Ishikawa (cell line): ENCODE measurements at regions not wholly inside any gene's neighbourhood (a gene's known extent, or its start where the extent isn't known, plus 50 kb on each side); places are given as distances from the start of the nearest gene placed in this dataset.

Experiments used
- CEBPB ChIP-seq: IDR thresholded peaks from 2 replicates; pipeline ENCODE4 v1.6.1; 2012
- CREB1 ChIP-seq: IDR thresholded peaks from 2 replicates; pipeline ENCODE4 v1.6.1; 2012; ENCODE audit warnings: low read depth
- EGR1 ChIP-seq: IDR thresholded peaks from 2 replicates; pipeline ENCODE4 v1.6.1; 2012
- EP300 ChIP-seq: IDR thresholded peaks from 2 replicates; pipeline ENCODE4 v1.6.1; 2012; ENCODE audit warnings: borderline replicate concordance
- FOXM1 ChIP-seq: IDR thresholded peaks from 2 replicates; pipeline ENCODE4 v1.6.1; 2012; ENCODE audit warnings: low read depth, borderline replicate concordance
- NFIC ChIP-seq: IDR thresholded peaks from 2 replicates; pipeline ENCODE4 v1.6.1; 2012
- RAD21 ChIP-seq: IDR thresholded peaks from 2 replicates; pipeline ENCODE4 v1.6.1; 2012; ENCODE audit warnings: low read depth
- TAF1 ChIP-seq: IDR thresholded peaks from 2 replicates; pipeline ENCODE4 v1.6.1; 2012; ENCODE audit warnings: low read depth, mild to moderate bottlenecking
- TCF12 ChIP-seq: IDR thresholded peaks from 2 replicates; pipeline ENCODE4 v1.6.1; 2012; ENCODE audit warnings: low read depth
- TEAD4 ChIP-seq: IDR thresholded peaks from 2 replicates; pipeline ENCODE4 v1.6.1; 2012
- YY1 ChIP-seq: IDR thresholded peaks from 2 replicates; pipeline ENCODE4 v1.6.1; 2012; ENCODE audit warnings: low read depth
- ZBTB7A ChIP-seq: IDR thresholded peaks from 2 replicates; pipeline ENCODE4 v1.6.1; 2012; ENCODE audit warnings: low read depth
- TF ChIP-seq, protein P1 (sequence below): IDR thresholded peaks from 2 replicates; pipeline ENCODE4 v1.6.1; 2012
- TF ChIP-seq, protein P2 (sequence below): IDR thresholded peaks from 2 replicates; pipeline ENCODE4 v1.6.1; 2012; ENCODE audit warnings: low read depth, mild to moderate bottlenecking
- TF ChIP-seq, protein P3 (sequence below): IDR thresholded peaks from 2 replicates; pipeline ENCODE4 v1.6.1; 2012

DNA sequence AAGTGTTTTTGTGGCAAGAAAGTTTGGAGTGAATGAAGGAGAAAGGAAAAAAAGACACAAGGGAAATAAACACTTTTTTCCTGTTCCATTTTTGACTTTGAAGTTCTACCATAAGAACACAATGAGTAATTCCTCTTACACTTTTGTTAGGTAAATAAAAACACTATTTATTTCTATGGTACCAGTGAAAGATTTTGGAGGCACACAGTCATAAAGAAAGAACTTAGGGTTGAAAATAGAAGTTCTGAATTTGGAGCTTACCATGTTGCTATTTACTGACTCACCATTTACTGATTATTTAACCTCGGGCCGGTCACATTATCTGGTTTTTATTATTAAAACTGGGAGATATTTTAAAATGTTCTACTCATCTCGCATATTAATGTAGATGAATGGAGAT, 367.8 kb downstream of the TLE1 start:
- TF ChIP-seq FOXM1 (no peak), CREB1 (no peak), EP300 (no peak), YY1 (no peak), ZBTB7A (no peak), CEBPB (no peak), RAD21 (no peak), TCF12 (no peak), NFIC (no peak), EGR1 (no peak), TAF1 (no peak)
- TF ChIP-seq, protein P1, sequence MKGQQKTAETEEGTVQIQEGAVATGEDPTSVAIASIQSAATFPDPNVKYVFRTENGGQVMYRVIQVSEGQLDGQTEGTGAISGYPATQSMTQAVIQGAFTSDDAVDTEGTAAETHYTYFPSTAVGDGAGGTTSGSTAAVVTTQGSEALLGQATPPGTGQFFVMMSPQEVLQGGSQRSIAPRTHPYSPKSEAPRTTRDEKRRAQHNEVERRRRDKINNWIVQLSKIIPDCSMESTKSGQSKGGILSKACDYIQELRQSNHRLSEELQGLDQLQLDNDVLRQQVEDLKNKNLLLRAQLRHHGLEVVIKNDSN, result no peak
- TF ChIP-seq, protein P2, sequence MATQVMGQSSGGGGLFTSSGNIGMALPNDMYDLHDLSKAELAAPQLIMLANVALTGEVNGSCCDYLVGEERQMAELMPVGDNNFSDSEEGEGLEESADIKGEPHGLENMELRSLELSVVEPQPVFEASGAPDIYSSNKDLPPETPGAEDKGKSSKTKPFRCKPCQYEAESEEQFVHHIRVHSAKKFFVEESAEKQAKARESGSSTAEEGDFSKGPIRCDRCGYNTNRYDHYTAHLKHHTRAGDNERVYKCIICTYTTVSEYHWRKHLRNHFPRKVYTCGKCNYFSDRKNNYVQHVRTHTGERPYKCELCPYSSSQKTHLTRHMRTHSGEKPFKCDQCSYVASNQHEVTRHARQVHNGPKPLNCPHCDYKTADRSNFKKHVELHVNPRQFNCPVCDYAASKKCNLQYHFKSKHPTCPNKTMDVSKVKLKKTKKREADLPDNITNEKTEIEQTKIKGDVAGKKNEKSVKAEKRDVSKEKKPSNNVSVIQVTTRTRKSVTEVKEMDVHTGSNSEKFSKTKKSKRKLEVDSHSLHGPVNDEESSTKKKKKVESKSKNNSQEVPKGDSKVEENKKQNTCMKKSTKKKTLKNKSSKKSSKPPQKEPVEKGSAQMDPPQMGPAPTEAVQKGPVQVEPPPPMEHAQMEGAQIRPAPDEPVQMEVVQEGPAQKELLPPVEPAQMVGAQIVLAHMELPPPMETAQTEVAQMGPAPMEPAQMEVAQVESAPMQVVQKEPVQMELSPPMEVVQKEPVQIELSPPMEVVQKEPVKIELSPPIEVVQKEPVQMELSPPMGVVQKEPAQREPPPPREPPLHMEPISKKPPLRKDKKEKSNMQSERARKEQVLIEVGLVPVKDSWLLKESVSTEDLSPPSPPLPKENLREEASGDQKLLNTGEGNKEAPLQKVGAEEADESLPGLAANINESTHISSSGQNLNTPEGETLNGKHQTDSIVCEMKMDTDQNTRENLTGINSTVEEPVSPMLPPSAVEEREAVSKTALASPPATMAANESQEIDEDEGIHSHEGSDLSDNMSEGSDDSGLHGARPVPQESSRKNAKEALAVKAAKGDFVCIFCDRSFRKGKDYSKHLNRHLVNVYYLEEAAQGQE, result no peak
- TF ChIP-seq, protein P3, sequence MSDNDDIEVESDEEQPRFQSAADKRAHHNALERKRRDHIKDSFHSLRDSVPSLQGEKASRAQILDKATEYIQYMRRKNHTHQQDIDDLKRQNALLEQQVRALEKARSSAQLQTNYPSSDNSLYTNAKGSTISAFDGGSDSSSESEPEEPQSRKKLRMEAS, result no peak

DNA sequence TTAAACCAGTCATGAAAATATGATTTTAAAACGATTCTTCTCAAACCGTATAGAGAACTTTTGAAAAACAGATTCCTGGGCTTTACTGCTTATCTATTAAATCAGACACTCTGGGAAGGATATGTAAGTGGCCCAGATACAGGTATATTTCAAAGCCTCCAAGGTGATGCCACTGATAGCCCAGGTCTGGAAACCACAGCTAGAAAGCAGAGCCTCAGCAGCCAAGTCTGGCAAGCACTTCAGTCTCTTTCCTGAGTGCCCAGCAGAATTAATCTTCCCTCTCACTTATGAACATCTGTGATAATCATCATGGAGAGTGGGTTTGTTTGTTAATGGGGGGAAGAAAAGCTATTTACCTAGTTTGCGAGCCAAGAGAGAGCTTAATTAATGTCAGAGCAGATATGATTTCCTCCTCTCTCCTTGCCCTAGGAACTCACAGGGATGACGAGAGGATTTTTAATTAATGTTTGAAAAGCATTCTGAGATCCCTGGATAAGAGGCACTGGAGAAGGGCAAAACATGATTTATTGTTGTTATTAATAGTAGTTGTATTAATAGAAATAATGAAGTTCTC, 368.4 kb downstream of the TLE1 start:
- no peak for TF ChIP-seq TCF12
- no peak for TF ChIP-seq NFIC
- no peak for TF ChIP-seq EP300
- no peak for TF ChIP-seq RAD21
- TF ChIP-seq, protein P2, result no peak
- no peak for TF ChIP-seq TAF1
- TF ChIP-seq YY1, result no peak
- TF ChIP-seq ZBTB7A, result no peak
- TF ChIP-seq CREB1, result no peak
- TF ChIP-seq, protein P1, result no peak
- TF ChIP-seq, protein P3, result no peak
- TF ChIP-seq FOXM1, result no peak
- TF ChIP-seq TEAD4, result no peak
- no peak for TF ChIP-seq EGR1
- TF ChIP-seq CEBPB, result no peak

DNA sequence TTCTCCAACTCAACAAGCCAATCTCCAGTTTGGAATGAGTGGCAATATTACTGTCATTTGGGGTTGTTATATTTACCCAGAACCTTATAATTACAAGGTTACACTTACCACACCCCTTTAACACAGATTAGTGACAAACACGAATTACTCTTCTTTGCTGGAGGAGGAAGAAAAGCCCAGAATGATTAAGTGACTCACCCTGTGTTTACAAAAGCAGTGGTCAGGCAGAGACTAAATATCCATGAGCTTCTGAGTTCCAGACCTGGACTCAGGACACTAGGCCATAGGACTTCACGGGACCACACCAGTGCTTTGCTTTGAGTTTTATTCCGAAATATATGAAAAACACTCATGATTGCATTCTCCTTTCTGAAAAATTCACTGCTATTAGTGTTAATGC, 370.8 kb downstream of the TLE1 start:
- TF ChIP-seq TAF1 (no peak), EP300 (no peak), FOXM1 (no peak), YY1 (no peak), TEAD4 (no peak), CREB1 (no peak), CEBPB (no peak), ZBTB7A (no peak), RAD21 (no peak), TCF12 (no peak), EGR1 (no peak), NFIC (no peak)
- TF ChIP-seq, protein P3, result no peak
- TF ChIP-seq, protein P1, result no peak
- TF ChIP-seq, protein P2, result no peak

DNA sequence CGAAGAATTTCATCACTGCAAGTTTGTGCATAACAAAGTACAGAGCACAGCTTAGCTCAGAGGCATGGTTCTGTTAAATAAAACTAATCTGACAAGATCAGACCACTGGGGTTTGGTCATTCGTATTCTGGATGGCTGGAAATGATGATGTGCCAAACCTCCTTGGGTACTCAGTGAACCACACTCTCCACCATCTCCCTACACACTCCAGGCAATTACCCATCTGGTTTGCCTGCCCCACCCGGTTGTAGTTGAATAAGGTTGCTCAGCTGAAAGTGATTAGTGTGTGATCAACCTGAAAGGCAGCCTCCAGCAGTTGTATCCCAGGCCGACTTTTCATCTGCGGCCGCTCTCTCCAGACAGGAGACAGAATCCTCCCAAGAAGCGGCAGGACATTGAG, 371.4 kb downstream of the TLE1 start:
- TF ChIP-seq, protein P3, result no peak
- TF ChIP-seq TAF1 (no peak), EP300 (no peak)
- TF ChIP-seq, protein P2, result no peak
